ENCODE measurements at regions not wholly inside any gene's neighbourhood (a gene's known extent, or its start where the extent isn't known, plus 50 kb on each side); places are given as distances from the start of the nearest gene placed in this dataset.

DNA sequence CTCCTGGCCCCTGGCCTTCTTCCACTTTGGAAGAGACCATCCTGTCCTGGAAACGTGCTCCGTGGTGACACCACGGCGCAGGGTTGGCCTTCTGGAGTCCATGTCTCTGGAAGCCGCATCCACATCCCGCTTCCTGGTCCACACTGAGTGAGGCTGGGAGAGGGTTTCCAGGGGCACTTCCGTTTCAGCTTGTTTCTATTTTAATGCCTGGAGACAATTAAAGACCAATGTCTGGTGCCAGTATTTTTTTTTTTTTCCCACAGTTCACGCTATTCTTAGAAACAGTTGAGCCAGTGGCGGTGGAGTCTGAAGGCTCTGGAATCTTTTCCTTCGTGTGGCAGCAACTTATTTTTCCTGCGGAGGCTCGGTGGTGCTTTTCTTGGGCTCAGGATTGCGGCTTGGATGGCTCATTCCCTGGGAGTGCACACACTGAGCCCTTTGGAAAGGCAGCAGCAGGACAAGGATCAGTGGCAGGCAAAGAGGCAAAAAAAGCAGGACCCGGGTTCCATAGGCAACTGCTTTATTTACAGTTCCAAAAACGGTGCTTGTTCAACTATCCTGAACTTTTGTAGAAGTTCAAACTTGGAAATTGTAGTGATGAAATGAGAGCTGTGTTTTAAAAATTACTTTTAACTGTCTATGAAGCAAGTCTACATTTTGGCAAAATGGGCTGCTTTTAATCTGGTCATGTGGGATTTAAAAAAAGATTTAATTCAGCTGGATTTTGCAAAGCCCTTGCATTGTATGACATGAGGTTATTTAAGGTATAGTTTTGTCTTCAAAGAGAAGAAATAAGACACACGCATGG, 202.8 kb downstream of the BAMBI start:
- TF ChIP-seq CTCF (conservative IDR thresholded peaks at IDR 0.05; ENCODE audit: low read length) = no peak
- no peak for TF ChIP-seq EZH2phosphoT487 (IDR thresholded peaks at IDR 0.05; ENCODE audit: borderline replicate concordance)

All from Loucy (cell line).